NCI-H510A (cell line): ENCODE measurements at regions not wholly inside any gene's neighbourhood (a gene's known extent, or its start where the extent isn't known, plus 50 kb on each side); places are given as distances from the start of the nearest gene placed in this dataset.
"Not testable (repeated sequence)": the region's sequence is repeated elsewhere in the genome, so short reads cannot be mapped to it uniquely, and the experiment has no call there.

ENCODE experiments used
- DNase-seq: peaks from one replicate; lab custom pipeline; 2025; lab: John Stamatoyannopoulos, UW

GRCh38 chr6:57708061-57708460 is 390.6 kb downstream of the PRIM2 start:
- DNase-seq = not testable (repeated sequence)

DNA sequence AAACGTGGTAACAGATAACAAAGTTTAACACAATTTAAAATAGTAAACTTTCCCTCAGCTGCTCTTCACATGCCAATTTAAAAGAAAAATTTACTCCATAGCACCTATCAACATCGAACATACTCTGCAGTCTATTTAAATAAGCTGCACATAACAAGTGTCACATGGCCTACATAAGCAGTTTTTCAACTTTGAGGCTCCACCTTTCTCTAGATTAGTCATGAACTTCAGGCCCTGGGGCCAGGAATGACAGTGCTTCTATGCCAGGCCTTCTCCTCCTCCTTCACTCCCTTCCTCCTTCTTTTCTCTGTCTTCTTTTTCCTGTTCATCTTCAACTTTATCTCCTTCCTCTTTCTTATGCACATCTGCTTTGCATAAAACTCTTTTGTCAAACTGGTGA is 405.1 kb downstream of the PRIM2 start:
- not testable (repeated sequence) for DNase-seq

DNA sequence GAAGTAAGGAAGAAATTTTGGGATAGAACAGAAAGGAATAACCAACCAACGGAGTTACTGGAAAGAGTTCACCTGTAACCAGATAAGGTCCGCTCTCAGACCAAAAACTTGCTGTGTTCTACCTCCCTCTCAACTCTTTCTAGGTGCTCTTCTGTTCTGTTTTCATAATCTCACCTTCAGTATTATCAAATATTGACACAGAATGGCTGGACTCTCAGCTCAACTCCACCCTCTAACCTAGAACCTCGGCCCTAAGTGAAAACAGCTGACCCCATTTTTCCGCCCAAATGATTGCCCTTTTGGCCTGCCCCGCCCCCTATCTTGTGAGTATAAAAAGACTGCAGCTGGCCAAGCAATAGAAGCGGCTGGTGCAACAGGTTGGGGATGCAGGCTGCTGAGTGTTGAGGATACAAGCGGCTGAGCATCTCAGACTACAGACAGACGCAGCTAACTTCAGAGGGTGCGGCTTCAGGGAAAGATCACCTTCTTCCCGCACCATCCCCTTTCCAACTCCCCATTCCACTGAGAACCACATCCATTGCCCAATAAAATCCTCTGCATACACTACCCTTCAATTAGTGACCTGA is 406.5 kb downstream of the PRIM2 start:
- DNase-seq = not testable (repeated sequence)

GRCh38 chr6:57729407-57729806 is 412.0 kb downstream of the PRIM2 start:
- DNase-seq = not testable (repeated sequence)

DNA sequence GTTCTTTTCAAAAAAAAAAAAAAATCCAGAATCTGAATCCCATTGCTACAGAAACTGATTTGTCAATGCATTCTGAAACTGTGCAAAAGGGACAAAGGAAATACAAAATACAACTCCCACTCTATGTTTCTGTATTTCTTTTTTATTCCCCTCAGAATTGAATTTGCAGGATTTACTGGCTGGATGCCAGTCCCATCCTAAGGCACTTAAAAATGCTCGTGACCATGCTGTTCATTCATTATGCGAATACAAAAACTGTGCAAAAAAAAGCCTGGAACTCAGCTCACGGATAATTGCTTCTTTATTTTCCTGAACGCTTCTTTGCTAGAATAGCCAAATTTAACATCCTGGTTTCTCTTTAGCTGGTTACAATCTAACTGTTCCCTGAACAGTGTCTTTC is 413.3 kb downstream of the PRIM2 start:
- DNase-seq = not testable (repeated sequence)

DNA sequence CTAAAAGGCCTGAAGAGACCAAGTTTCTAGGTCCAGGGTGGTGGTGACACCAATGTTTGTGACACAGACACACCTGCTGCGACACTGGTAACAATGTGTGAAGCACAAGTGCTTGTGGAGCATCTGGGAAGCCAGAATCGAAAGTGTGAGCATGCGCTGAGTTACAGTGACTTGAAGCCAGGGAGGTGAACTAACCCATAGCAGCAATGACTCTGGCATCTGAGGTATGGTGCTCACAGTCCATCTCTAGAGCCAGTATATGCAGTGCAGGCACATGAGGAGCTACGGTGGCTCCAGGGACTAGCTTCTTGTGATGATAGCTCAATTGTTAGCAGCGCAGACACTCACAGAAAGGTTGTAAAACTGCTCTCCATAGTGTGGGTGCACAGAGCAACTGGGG is 430.3 kb downstream of the PRIM2 start:
- not testable (repeated sequence) for DNase-seq

GRCh38 chr6:57759850-57760249 is 442.4 kb downstream of the PRIM2 start:
- not testable (repeated sequence) for DNase-seq

- not testable (repeated sequence) for DNase-seq
Measured at GRCh38 chr6:57792720-57793397, 475.4 kb downstream of the PRIM2 start.

DNA sequence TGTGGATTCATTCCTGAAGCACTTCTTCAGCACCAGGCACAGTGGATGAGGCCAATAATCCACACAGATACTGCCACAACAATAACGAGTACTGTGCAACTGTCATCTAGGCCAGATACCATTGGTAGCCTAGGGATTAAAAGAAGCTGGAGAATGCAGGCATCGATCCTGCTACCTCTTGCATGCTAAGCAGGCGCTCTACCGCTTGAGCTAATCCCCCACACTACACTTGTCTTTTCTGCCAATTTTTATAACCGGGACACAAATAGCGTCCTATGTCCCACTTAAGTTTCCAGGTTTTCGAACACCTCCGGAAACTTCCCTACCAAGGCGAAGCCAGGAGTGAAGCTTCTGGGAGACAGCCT is 475.9 kb downstream of the PRIM2 start:
- not testable (repeated sequence) for DNase-seq

DNA sequence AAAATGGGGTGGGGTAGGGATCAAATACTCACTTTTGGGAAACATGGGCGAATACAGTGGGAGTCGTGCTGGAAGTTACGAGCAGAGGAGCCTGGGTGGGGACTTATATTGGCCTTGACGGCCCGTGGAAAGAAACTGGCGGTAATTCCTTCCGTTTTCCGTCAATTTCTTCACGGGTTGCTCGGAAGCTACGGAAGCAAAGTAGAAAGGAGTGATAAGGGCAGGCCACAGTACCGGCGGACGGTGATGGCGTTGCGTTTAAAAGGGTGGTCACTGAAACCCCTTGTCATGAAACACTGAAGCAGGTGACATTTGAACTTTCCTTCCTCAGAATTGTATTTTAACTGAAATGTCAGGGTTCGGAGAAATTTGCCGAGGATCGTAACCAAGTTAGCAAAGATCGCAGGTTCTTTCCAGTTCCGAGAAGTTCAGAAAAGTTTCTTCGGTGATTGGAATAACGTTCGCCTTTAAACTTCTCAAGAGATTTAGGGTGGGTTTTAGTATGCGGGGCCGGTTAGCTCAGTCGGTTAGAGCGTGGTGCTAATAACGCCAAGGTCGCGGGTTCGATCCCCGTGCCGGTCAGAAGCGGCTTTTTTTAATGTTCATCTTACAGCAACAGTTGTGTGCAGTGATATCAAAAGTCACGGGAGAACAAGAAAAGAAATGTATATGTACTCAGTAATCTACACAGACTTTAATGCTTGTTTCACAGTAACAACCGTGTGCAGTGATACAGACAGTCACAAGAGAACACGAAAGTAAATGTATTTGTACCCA is 482.5 kb downstream of the PRIM2 start:
- not testable (repeated sequence) for DNase-seq

GRCh38 chr6:57808581-57808980 is 491.2 kb downstream of the PRIM2 start:
- DNase-seq = not testable (repeated sequence)

- not testable (repeated sequence) for DNase-seq
Measured at GRCh38 chr6:57809454-57809853, 492.0 kb downstream of the PRIM2 start.

DNA sequence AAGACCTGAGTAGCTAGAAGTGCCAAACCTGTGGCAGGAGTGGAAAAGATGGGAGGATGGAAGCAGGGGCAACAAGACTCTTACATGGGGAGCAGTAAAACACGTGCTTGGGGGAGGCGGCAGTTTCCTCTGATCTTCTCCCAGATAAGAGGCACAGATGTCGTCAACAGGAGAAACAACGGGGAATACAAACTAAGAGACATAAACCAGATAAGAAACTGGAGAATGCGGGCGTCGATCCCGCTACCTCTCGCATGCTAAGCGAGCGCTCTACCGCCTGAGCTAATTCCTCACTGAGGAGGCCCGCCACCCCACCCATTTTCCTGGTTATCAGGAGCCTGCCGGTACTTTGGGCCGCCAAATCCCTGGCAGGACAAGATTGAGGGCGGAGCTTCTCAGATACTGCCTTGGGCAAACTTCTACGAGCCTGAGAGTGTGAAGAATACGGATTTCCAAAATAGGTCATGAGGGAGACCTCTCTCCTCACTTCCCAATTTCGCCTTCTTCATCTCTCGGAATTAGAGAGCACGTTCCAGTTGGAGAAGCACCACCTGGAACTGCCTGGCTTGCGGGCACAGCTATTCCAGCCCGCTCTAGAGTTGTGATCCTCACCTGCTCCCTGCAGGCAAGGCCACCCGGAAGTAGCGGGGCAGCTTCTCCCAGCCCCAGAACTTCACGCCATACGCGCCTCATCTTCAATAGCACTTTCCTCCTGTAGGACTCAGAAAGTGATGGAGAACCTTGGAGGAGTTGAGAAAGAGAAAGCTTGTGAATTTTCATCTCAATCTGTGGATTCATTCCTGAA is 496.0 kb downstream of the PRIM2 start:
- not testable (repeated sequence) for DNase-seq

DNA sequence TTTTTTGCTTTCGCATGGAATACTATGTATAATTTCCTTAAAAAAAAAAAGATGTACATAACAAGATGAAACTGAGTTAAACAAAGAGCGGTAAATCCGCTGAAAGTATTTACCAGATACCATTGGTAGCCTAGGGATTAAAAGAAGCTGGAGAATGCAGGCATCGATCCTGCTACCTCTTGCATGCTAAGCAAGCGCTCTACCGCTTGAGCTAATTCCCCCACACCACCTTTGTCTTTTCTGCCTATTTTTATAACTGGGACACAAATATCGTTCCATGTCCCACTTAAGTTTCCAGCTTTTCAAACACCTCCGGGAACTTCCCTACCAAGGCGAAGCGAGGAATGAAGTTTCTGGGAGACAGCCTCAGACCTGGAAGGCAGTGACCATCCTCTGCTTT is 498.4 kb downstream of the PRIM2 start:
- not testable (repeated sequence) for DNase-seq

DNA sequence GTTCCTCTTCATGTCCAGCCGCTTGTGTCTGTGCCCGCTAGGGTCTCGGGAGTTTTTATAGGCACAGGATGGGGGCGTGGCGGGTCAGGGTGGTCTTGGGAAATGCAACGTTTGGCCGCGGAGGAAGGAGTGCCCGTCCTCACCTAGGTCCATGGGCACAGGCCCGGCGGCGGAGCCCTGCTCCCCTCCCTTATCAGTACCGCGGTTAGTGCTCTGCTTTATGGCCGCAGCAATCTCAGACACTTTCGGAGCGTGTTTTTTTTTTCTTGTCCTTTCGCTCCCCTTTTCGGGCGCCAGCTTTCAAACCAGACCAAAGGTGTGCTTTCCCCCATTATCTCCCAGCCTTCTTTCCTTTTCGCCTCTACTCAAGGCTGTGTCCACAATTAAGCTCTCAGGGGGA is 503.9 kb downstream of the PRIM2 start:
- not testable (repeated sequence) for DNase-seq

GRCh38 chr6:57822448-57822847 is 505.0 kb downstream of the PRIM2 start:
- not testable (repeated sequence) for DNase-seq

GRCh38 chr6:57822896-57823358 is 505.5 kb downstream of the PRIM2 start:
- DNase-seq = no peak

GRCh38 chr6:57837622-57838209 is 520.3 kb downstream of the PRIM2 start:
- peak; percentile 90 for DNase-seq

DNA sequence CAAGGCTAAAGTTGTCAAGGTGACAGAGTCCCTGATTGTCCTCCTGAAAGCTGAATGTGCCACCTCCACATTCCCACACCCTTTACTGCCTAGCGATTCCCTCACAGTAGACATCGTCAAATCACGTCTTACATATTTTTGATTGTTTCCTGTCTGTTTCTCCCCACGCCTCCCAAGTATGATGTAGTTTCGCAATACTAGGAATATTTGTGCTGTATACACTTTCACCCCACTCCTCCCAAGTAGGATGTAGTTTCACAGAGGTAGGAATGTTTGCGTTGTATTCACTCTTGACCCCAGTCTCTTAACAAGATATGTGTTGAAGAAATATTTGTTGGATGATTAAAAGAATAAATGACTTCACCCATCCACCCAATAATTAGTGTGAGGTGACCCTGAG is 524.1 kb downstream of the PRIM2 start:
- DNase-seq = not testable (repeated sequence)

GRCh38 chr6:57853745-57854407 is 536.4 kb downstream of the PRIM2 start:
- not testable (repeated sequence) for DNase-seq
